Thoracic aorta (tissue), 2 donors: ENCODE measurements at regions not wholly inside any gene's neighbourhood (a gene's known extent, or its start where the extent isn't known, plus 50 kb on each side); places are given as distances from the start of the nearest gene placed in this dataset.

Source experiments
- ATAC-seq: fragments of 150-250 bp; one replicate; pipeline ENCODE4 v1.8.0; 2017; ENCODE audit warnings: low read depth; ENCODE audit not compliant: insufficient number of reproducible peaks, low FRiP score
- DNase-seq: peaks from one replicate; pipeline ENCODE4 v3.0.0-alpha.2; 2020; ENCODE audit warnings: low spot score
- H3K27ac ChIP-seq, 2 donors: fragments of 200-600 bp; sonication (generic); 1 replicate in 1 of 2; 2 replicates in 1 of 2; pipeline ENCODE4 v1.5.1; 2016; ENCODE audit warnings: mild to moderate bottlenecking in 2 of 2, moderate library complexity in 2 of 2
- H3K27me3 ChIP-seq: fragments of 200-600 bp; sonication (generic); replicated peaks from 2 replicates; pipeline ENCODE4 v1.6.0; 2016; ENCODE audit warnings: mild to moderate bottlenecking; ENCODE audit not compliant: insufficient read depth
- H3K36me3 ChIP-seq: fragments of 200-600 bp; sonication (generic); one replicate; pipeline ENCODE4 v1.5.1; 2016
- H3K4me1 ChIP-seq, 2 donors: fragments of 200-600 bp; sonication (generic); 1 replicate in 1 of 2; 2 replicates in 1 of 2; pipeline versions ENCODE4 v1.5.1 to v1.6.0; 2016; ENCODE audit warnings: low read depth in 2 of 2, mild to moderate bottlenecking in 1 of 2; ENCODE audit not compliant: control insufficient read depth in 1 of 2
- H3K4me3 ChIP-seq: fragments of 200-600 bp; sonication (generic); 2 replicates; pipeline ENCODE4 v1.5.1; 2016; ENCODE audit warnings: mild to moderate bottlenecking
- H3K9me3 ChIP-seq: fragments of 200-600 bp; sonication (generic); 2 replicates; pipeline ENCODE4 v1.5.1; 2016
- TF ChIP-seq, protein P1 (sequence below): fragments of 200-600 bp; sonication (generic); IDR thresholded peaks from one replicate; pipeline ENCODE4 v1.5.1; 2019; ENCODE audit warnings: antibody characterized with exemption

DNA sequence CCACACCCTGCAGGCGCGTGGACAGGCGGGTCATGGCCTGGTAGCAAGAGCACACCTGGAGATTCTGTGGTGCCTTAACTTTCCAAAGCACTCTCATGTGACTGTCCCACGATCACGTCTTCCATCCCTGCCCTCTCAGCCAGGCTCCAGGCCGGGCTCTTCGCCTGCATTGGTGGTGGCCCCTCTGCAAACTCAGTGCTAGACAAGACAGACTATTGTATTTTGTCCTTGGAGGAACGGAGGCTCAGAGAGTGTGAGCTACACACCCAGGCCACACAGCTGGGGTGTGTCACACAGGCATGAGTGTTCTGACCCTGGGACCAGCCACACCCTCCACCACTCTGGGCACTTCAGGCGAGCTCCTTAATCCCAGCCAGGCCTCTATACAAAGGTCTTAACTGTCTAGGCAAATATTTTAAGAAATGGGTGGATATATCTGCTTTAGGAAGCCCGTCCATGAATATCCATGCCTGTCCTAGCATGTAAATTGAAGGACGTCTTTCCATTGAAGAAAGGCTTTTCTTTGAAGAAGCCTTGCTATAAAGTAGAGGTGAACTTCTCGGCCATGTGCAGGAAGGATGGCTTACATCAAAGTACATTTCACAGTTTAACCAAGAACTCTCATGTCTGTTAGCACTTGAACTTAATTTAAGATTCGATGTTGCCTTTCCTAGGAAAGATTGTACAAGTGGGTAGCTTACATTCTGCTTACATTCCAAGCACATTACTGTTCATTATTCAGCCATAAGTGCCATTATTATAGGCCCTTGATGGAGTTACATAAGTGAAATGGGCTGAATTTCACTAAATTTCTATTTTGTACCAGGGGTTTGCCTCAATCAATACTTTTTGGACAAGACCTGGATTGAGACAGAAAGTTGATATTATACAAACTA, 263.9 kb downstream of the DLL1 start:
- Histone ChIP-seq H3K9me3 (no peaks in the 10 kb centered on the region), H3K27me3 (no peaks in the 10 kb centered on the region), H3K4me3 (no peak overlapping the region), H3K27ac (no peak overlapping the region), H3K36me3 (no peaks in the 10 kb centered on the region), H3K4me1 (no peaks in the 10 kb centered on the region)
- TF ChIP-seq, protein P1, sequence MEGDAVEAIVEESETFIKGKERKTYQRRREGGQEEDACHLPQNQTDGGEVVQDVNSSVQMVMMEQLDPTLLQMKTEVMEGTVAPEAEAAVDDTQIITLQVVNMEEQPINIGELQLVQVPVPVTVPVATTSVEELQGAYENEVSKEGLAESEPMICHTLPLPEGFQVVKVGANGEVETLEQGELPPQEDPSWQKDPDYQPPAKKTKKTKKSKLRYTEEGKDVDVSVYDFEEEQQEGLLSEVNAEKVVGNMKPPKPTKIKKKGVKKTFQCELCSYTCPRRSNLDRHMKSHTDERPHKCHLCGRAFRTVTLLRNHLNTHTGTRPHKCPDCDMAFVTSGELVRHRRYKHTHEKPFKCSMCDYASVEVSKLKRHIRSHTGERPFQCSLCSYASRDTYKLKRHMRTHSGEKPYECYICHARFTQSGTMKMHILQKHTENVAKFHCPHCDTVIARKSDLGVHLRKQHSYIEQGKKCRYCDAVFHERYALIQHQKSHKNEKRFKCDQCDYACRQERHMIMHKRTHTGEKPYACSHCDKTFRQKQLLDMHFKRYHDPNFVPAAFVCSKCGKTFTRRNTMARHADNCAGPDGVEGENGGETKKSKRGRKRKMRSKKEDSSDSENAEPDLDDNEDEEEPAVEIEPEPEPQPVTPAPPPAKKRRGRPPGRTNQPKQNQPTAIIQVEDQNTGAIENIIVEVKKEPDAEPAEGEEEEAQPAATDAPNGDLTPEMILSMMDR = no peak
- no peak for ATAC-seq
- no peak for DNase-seq

DNA sequence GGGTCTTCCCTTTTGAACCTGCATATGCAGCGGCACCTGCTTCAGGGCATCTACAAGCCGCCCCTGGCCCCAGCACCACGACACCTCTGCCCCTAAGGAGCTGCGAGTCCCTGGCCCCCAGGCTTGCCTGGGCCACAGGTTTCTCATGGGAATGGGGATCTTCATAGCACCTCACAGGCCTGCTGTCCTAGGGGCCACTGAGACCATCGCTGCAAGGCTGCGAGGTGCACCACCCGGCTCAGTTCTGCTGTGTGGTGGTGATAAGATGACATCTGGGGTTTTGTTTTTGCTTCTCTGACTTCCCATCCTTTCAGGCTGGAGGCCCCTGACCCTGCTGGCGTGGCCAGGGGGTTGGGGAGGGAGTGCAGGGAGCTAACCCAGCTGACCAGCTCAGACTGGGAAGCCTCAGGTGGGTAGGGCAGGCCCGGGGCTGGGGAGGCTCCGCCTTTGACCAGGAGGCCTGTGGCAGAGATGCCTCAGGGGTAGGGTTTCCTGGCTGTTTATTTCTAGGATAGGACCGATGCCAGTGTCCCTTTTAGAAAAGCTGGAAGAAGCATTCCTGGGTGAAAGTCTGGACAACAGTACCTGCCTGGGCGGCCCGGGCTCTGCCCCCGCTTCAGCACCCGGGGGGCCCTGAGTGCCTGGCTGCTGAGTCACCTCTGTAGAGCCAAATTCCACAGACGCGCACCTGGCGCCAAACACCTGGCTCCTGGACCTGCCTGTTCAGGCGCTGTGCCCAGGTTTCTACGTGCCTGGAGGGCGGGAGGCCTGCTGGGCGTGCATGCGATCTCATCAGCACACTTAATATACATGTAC, 264.7 kb downstream of the DLL1 start:
- Histone ChIP-seq H3K9me3 (no peaks in the 10 kb centered on the region), H3K27me3 (no peaks in the 10 kb centered on the region), H3K4me3 (no peak overlapping the region), H3K4me1 (no peaks in the 10 kb centered on the region), H3K27ac (no peak overlapping the region), H3K36me3 (no peaks in the 10 kb centered on the region)
- no peak for ATAC-seq
- TF ChIP-seq, protein P1 = no peak
- DNase-seq = no peak

DNA sequence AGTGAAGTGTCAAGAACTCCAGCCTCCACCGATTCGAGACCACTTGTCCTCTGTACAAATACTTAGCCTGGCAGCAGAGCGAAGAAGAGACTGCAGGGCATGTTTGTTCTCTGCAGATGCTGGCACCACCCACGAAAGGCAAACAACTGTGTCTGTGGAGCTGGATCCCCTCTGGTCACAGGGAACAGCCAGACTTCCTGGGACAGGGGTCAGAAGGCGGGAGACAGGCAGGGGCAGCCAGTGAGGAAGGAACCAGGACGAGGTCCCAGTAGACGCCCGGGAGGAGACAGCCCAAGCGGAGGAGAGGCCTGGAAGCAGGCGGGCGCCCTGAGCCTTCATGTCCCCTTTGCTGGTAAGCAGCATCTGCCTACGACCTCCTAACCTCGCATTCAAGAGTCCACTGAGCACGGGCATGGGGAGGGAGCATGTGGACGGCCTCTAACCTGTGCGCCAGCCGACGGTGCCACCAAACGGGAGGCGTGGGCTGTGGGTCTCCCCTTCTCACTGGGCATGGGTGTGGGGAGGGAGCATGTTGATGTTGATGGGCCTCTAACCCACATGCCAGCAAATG, 265.5 kb downstream of the DLL1 start:
- ATAC-seq = no peak
- no peak overlapping the region for H3K27ac ChIP-seq
- TF ChIP-seq, protein P1 = no peak

DNA sequence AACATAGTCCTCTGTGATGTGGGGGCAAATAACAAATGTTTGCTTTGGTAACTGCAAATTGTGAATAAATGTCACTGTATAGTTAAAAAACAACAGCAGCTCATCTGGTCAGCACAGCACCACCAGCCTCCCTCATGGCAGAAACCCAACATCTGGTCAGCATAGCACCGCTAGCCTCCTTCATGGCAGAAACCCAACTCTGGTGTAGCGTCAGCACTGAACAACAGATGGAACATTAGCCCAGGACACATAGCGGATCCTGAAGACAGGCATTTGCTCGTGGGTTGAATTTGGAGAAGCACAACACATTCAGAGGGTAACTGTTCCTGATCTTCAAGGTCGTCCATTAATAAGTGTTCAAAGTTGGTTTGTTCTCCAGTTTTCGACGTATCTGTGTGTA, 265.9 kb downstream of the DLL1 start:
- DNase-seq (no peak), ATAC-seq (no peak)
- TF ChIP-seq, protein P1 = no peak
- Histone ChIP-seq H3K4me3 (no peak overlapping the region), H3K36me3 (no peaks in the 10 kb centered on the region), H3K27ac (no peak overlapping the region), H3K9me3 (no peaks in the 10 kb centered on the region), H3K4me1 (no peaks in the 10 kb centered on the region), H3K27me3 (no peaks in the 10 kb centered on the region)

More for the DNA sequence above, 265.5 kb downstream of the DLL1 start:
- Histone ChIP-seq H3K36me3 (no peaks in the 10 kb centered on the region), H3K4me3 (no peak overlapping the region), H3K4me1 (no peaks in the 10 kb centered on the region), H3K9me3 (no peaks in the 10 kb centered on the region), H3K27me3 (no peaks in the 10 kb centered on the region)
- DNase-seq = no peak
